ENCODE measurements at regions not wholly inside any gene's neighbourhood (a gene's known extent, or its start where the extent isn't known, plus 50 kb on each side); places are given as distances from the start of the nearest gene placed in this dataset.

GRCh38 chr13:36513266-36513665 is 81.0 kb downstream of the CCNA1 start:
- WGBS: 73% methylated on average over 1 of the region's 1 CpG
- Histone ChIP-seq H4K91ac (ENCODE audit: low read length) (no peak overlapping the region), H3K4me2 (ENCODE audit: low read length, poor library complexity, severe bottlenecking) (no peak overlapping the region), H3K4me3 (ENCODE audit: insufficient read depth in 1 of 2, low read depth in 1 of 2, low read length in 2 of 2) (no peak overlapping the region), H3K14ac (ENCODE audit: low read length in 2 of 2) (no peak overlapping the region), H3K9me3 (ENCODE audit: control insufficient read depth, low read length) (no peaks in the 10 kb centered on the region), H3K4me1 (ENCODE audit: control insufficient read depth, insufficient read depth, low read depth, low read length) (no peaks in the 10 kb centered on the region), H3K9ac (ENCODE audit: low read length) (no peak overlapping the region), H3K18ac (ENCODE audit: low read depth in 1 of 2, low read length in 2 of 2) (no peak overlapping the region), H2BK120ac (ENCODE audit: low read depth, low read length) (no peak overlapping the region), H3K79me1 (replicated peaks; ENCODE audit: low read length, poor library complexity, severe bottlenecking) (no peaks in the 10 kb centered on the region), H3K36me3 (ENCODE audit: control insufficient read depth in 1 of 2, insufficient read depth in 2 of 2, low read depth in 1 of 2, low read length in 2 of 2) (no peaks in the 10 kb centered on the region), H3K23ac (ENCODE audit: low read length in 2 of 2) (no peak overlapping the region), H2BK12ac (ENCODE audit: low read length in 2 of 2) (no peak overlapping the region), H4K8ac (ENCODE audit: low read length) (no peak overlapping the region), H2BK15ac (ENCODE audit: low read depth, poor library complexity, severe bottlenecking) (no peak overlapping the region), H2AK5ac (ENCODE audit: low read length, severe bottlenecking) (no peak overlapping the region), H2BK5ac (ENCODE audit: low read depth, low read length, poor library complexity, severe bottlenecking) (no peak overlapping the region), H3K27ac (ENCODE audit: low read length, poor library complexity, severe bottlenecking) (no peak overlapping the region), H3K4ac (ENCODE audit: low read depth in 1 of 2, low read length in 2 of 2) (no peak overlapping the region), H2AFZ (ENCODE audit: low read depth, low read length) (no peak overlapping the region), H3K27me3 (ENCODE audit: control insufficient read depth in 1 of 2, insufficient read depth in 1 of 2, low read length in 2 of 2) (peaks cover 0 to 5% of the 10 kb centered on the region in 2 experiments)
- no peak for DNase-seq

- Histone ChIP-seq H2BK15ac (ENCODE audit: low read depth, poor library complexity, severe bottlenecking) (no peak overlapping the region), H2BK5ac (ENCODE audit: low read depth, low read length, poor library complexity, severe bottlenecking) (no peak overlapping the region), H3K9ac (ENCODE audit: low read length) (no peak overlapping the region), H4K91ac (ENCODE audit: low read length) (no peak overlapping the region), H3K4me1 (ENCODE audit: control insufficient read depth, insufficient read depth, low read depth, low read length) (no peaks in the 10 kb centered on the region), H2BK12ac (ENCODE audit: low read length in 2 of 2) (no peak overlapping the region), H3K9me3 (ENCODE audit: control insufficient read depth, low read length) (no peaks in the 10 kb centered on the region), H3K4me2 (ENCODE audit: low read length, poor library complexity, severe bottlenecking) (no peak overlapping the region), H3K18ac (ENCODE audit: low read depth in 1 of 2, low read length in 2 of 2) (no peak overlapping the region), H2AK5ac (ENCODE audit: low read length, severe bottlenecking) (no peak overlapping the region), H3K36me3 (ENCODE audit: control insufficient read depth in 1 of 2, insufficient read depth in 2 of 2, low read depth in 1 of 2, low read length in 2 of 2) (no peaks in the 10 kb centered on the region), H3K23ac (ENCODE audit: low read length in 2 of 2) (no peak overlapping the region), H3K14ac (ENCODE audit: low read length in 2 of 2) (no peak overlapping the region), H2AFZ (ENCODE audit: low read depth, low read length) (no peak overlapping the region), H3K79me1 (replicated peaks; ENCODE audit: low read length, poor library complexity, severe bottlenecking) (no peaks in the 10 kb centered on the region), H4K8ac (ENCODE audit: low read length) (no peak overlapping the region), H3K27me3 (ENCODE audit: control insufficient read depth in 1 of 2, insufficient read depth in 1 of 2, low read length in 2 of 2) (peaks cover 0 to 5% of the 10 kb centered on the region in 2 experiments), H3K27ac (ENCODE audit: low read length, poor library complexity, severe bottlenecking) (no peak overlapping the region), H2BK120ac (ENCODE audit: low read depth, low read length) (no peak overlapping the region), H3K4ac (ENCODE audit: low read depth in 1 of 2, low read length in 2 of 2) (no peak overlapping the region), H3K4me3 (ENCODE audit: insufficient read depth in 1 of 2, low read depth in 1 of 2, low read length in 2 of 2) (no peak overlapping the region)
- WGBS: 90% methylated on average over 4 of the region's 4 CpGs
- DNase-seq: no peak
These were observed 83.2 kb downstream of the CCNA1 start for GRCh38 chr13:36515466-36515865.

- Histone ChIP-seq H3K4me3 (ENCODE audit: insufficient read depth in 1 of 2, low read depth in 1 of 2, low read length in 2 of 2) (no peak overlapping the region), H2AK5ac (ENCODE audit: low read length, severe bottlenecking) (no peak overlapping the region), H3K9me3 (ENCODE audit: control insufficient read depth, low read length) (no peaks in the 10 kb centered on the region), H3K36me3 (ENCODE audit: control insufficient read depth in 1 of 2, insufficient read depth in 2 of 2, low read depth in 1 of 2, low read length in 2 of 2) (no peaks in the 10 kb centered on the region), H2BK15ac (ENCODE audit: low read depth, poor library complexity, severe bottlenecking) (no peak overlapping the region), H2AFZ (ENCODE audit: low read depth, low read length) (no peak overlapping the region), H2BK5ac (ENCODE audit: low read depth, low read length, poor library complexity, severe bottlenecking) (no peak overlapping the region), H3K4me1 (ENCODE audit: control insufficient read depth, insufficient read depth, low read depth, low read length) (no peaks in the 10 kb centered on the region), H3K23ac (ENCODE audit: low read length in 2 of 2) (no peak overlapping the region), H3K4ac (ENCODE audit: low read depth in 1 of 2, low read length in 2 of 2) (no peak overlapping the region), H4K91ac (ENCODE audit: low read length) (no peak overlapping the region), H3K14ac (ENCODE audit: low read length in 2 of 2) (no peak overlapping the region), H3K9ac (ENCODE audit: low read length) (no peak overlapping the region), H2BK12ac (ENCODE audit: low read length in 2 of 2) (no peak overlapping the region), H2BK120ac (ENCODE audit: low read depth, low read length) (no peak overlapping the region), H3K4me2 (ENCODE audit: low read length, poor library complexity, severe bottlenecking) (no peak overlapping the region), H3K27me3 (ENCODE audit: control insufficient read depth in 1 of 2, insufficient read depth in 1 of 2, low read length in 2 of 2) (peaks cover 0 to 5% of the 10 kb centered on the region in 2 experiments), H3K27ac (ENCODE audit: low read length, poor library complexity, severe bottlenecking) (no peak overlapping the region), H4K8ac (ENCODE audit: low read length) (no peak overlapping the region), H3K79me1 (replicated peaks; ENCODE audit: low read length, poor library complexity, severe bottlenecking) (no peaks in the 10 kb centered on the region), H3K18ac (ENCODE audit: low read depth in 1 of 2, low read length in 2 of 2) (no peak overlapping the region)
- DNase-seq: no peak
- WGBS: 57% methylated on average over 1 of the region's 2 CpGs
These were observed 83.9 kb downstream of the CCNA1 start for GRCh38 chr13:36516225-36516624.

GRCh38 chr13:36518707-36519106 is 86.4 kb downstream of the CCNA1 start:
- H3K4me3 ChIP-seq (ENCODE audit: insufficient read depth in 1 of 2, low read depth in 1 of 2, low read length in 2 of 2): no peak overlapping the region
- H3K18ac ChIP-seq (ENCODE audit: low read depth in 1 of 2, low read length in 2 of 2): no peak overlapping the region
- no peaks in the 10 kb centered on the region for H3K36me3 ChIP-seq (ENCODE audit: control insufficient read depth in 1 of 2, insufficient read depth in 2 of 2, low read depth in 1 of 2, low read length in 2 of 2)
- H3K4ac ChIP-seq (ENCODE audit: low read depth in 1 of 2, low read length in 2 of 2): no peak overlapping the region
- H2BK12ac ChIP-seq (ENCODE audit: low read length in 2 of 2): no peak overlapping the region
- H3K9ac ChIP-seq (ENCODE audit: low read length): no peak overlapping the region
- H3K79me1 ChIP-seq (replicated peaks; ENCODE audit: low read length, poor library complexity, severe bottlenecking): no peaks in the 10 kb centered on the region
- peaks cover 0 to 5% of the 10 kb centered on the region in 2 experiments for H3K27me3 ChIP-seq (ENCODE audit: control insufficient read depth in 1 of 2, insufficient read depth in 1 of 2, low read length in 2 of 2)
- H2AFZ ChIP-seq (ENCODE audit: low read depth, low read length): no peak overlapping the region
- no peak overlapping the region for H3K14ac ChIP-seq (ENCODE audit: low read length in 2 of 2)
- no peak for DNase-seq
- no peak overlapping the region for H3K4me2 ChIP-seq (ENCODE audit: low read length, poor library complexity, severe bottlenecking)
- no peak overlapping the region for H4K8ac ChIP-seq (ENCODE audit: low read length)
- H4K91ac ChIP-seq (ENCODE audit: low read length): no peak overlapping the region
- H3K9me3 ChIP-seq (ENCODE audit: control insufficient read depth, low read length): no peaks in the 10 kb centered on the region
- no peak overlapping the region for H2BK15ac ChIP-seq (ENCODE audit: low read depth, poor library complexity, severe bottlenecking)
- 56% methylated on average over 2 of the region's 2 CpGs for WGBS
- H3K4me1 ChIP-seq (ENCODE audit: control insufficient read depth, insufficient read depth, low read depth, low read length): no peaks in the 10 kb centered on the region
- H2BK120ac ChIP-seq (ENCODE audit: low read depth, low read length): no peak overlapping the region
- H2BK5ac ChIP-seq (ENCODE audit: low read depth, low read length, poor library complexity, severe bottlenecking): no peak overlapping the region
- H3K27ac ChIP-seq (ENCODE audit: low read length, poor library complexity, severe bottlenecking): no peak overlapping the region
- H2AK5ac ChIP-seq (ENCODE audit: low read length, severe bottlenecking): no peak overlapping the region
- no peak overlapping the region for H3K23ac ChIP-seq (ENCODE audit: low read length in 2 of 2)

Measured in mesenchymal stem cell (in vitro differentiated cells and primary cell).